GM13976 (cell line): ENCODE measurements at regions not wholly inside any gene's neighbourhood (a gene's known extent, or its start where the extent isn't known, plus 50 kb on each side); places are given as distances from the start of the nearest gene placed in this dataset.

Experiments used
- DNase-seq: peaks from one replicate; pipeline ENCODE4 v3.0.0; 2012; ENCODE audit warnings: low spot score
- CTCF ChIP-seq: IDR thresholded peaks from 2 replicates; pipeline ENCODE4 v1.5.1; 2012; ENCODE audit warnings: borderline replicate concordance, mild to moderate bottlenecking; ENCODE audit not compliant: insufficient read depth; ENCODE audit errors: extremely low read depth, missing control alignments, control extremely low read depth
- in situ Hi-C: fragments of 300-500 bp; cut with MboI; formaldehyde crosslinking; loops from one replicate; pipeline ENCODE4 v1.12.0; 2022; ENCODE audit warnings: low sequenced_read_pairs, mixed read lengths, inconsistent platforms; ENCODE audit not compliant: unreplicated experiment

DNA sequence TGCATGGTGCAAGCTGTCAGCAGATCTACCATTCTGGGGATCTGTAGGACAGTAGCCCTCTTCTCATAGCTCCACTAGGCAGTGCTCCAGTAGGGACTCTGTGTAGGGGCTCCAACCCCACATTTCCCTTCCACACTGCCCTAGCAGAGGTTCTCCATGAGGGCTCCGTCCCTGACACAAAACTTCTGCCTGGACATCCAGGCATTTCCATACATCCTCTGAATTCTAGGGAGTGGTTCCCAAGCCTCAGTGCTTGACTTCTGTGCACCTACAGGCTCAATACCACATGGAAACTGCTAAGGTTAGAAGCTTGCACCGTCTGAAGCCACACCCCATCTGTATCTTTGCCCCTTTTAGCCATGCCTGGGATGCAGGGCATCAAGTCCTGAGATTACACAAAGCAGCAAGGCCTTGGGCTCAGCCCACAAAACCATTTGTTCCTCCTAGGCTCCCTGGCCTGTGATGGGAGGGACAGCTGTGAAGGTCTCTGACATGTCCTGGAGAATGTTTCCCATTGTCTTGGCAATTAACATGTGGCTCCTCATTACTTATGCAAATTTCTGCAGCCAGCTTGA is 117.0 kb upstream of the NFIA start:
- no peak for DNase-seq
- in situ Hi-C loops: no loop called here
- no peak for TF ChIP-seq CTCF

- DNase-seq: no peak
- in situ Hi-C loops: no loop called here
- TF ChIP-seq CTCF: no peak
Measured at GRCh38 chr1:60963167-60963940, 119.0 kb upstream of the NFIA start.

DNA sequence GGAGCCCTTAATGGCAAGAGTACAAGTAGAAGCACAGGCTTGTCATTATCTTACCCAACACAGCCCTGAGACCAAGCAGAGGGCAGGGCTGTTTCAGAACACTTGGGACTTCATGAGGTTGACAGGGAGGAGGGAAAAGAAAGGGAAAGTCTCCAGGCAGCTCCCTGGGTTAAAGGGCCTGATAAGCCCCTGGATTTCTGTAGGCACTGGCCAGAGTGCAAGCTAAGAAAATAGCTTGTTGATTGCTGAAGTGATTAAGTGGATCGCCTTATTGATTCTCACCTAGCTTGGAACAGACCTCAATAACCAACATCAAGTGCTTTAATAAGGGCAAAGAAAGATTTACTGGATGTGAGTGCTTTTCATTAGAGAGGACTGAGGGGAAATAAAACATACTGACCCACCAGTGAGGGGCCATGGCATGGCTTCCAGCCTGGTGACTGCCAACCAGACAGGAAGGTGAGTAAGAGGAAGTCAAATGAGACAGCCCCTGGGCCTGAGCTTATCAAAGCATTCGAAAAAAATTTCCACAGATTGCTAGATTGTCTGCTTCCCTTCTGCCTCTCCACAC is 121.4 kb upstream of the NFIA start:
- TF ChIP-seq CTCF: no peak
- DNase-seq: no peak
- in situ Hi-C loops: no loop called here

DNA sequence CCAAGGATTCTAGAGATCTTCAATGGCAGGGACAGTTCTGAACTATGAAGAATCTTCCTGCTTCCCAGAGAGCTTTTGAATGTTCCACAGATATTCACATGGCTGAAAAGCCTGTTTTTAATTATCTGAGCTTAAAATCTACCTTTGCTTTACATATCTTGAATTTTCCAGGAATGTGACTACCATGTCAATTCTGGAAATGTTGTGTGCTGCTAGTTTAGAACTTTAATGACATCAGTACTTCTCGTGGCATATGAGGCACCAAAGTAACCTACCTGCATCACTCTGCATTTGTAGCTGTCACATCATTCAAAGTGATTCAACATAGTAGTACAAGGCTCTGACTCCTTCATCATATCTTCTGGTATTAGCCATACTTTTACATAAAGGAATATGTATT is 122.7 kb upstream of the NFIA start:
- in situ Hi-C loops: no loop called here
- no peak for DNase-seq
- no peak for TF ChIP-seq CTCF

- no peak for TF ChIP-seq CTCF
- DNase-seq: no peak
- in situ Hi-C loops: no loop called here
Measured at GRCh38 chr1:60958001-60958400, 124.4 kb upstream of the NFIA start.

DNA sequence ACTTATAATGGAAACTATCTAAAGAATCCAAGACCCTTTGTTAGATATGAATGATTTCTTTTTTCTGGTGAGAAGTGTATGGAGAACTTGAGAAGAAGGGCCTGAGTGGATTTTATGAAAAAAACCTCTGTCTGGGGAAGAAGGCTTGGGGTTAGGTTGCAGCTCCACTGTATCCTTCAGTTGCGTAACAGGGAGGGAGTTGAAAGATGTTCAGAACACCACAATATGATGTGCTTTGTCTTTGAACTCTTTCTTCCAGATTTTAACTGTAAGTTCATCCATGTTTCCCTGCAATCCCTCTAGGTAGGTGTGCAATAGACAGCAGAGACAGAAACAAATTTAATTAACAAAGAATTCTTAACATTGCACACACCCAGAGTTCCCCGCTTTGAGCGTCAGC is 125.8 kb upstream of the NFIA start:
- in situ Hi-C loops: no loop called here
- DNase-seq: no peak

More for the DNA sequence above, 125.8 kb upstream of the NFIA start:
- no peak for TF ChIP-seq CTCF
